NCI-H460 (cell line): ENCODE measurements at regions not wholly inside any gene's neighbourhood (a gene's known extent, or its start where the extent isn't known, plus 50 kb on each side); places are given as distances from the start of the nearest gene placed in this dataset.
"Not testable (repeated sequence)": the region's sequence is repeated elsewhere in the genome, so short reads cannot be mapped to it uniquely, and the experiment has no call there.

Experiments
- DNase-seq: peaks from one replicate; pipeline ENCODE4 v3.0.0-alpha.2; 2016; ENCODE audit warnings: low read depth; ENCODE audit errors: extremely low read depth

DNA sequence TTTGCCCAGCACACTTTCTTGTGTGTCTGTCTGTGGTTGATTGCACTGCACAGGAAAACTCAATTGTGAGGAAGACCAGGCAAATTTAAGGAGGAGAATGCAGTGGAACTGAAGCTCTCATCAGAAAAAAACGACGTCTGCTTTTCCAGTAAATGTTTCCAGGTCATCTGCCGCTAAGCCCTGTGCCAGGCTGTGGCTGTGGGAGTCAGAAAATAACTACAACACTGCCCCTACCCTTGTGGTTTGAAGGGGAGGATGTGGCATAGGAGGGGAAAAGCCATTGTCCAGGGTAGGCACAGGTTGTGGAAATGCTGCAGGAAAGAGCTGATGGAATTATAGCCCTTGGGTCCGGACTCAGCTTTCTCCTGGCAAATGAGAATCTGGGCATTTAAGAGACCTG, 259.7 kb upstream of the TMEM132C start:
- no peak for DNase-seq

DNA sequence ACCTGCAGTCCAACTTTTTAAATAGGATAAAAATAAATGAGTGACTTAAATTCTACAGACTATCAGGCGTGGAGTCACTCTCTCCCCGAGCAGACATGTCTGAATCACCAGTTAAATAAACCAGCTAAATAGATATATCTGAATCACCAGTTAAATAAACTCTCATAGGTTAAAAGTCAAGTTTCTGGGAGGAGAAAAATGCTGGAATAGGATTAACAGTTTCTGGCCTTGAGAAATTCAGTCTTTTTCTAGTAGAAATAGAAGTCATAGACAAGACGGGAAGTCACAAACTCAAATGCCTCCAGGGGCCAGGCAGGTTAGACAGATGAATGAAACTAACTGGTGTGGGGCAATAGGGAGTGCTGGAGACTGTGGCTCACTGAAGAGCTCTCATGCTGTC, 258.6 kb upstream of the TMEM132C start:
- DNase-seq, result no peak

DNA sequence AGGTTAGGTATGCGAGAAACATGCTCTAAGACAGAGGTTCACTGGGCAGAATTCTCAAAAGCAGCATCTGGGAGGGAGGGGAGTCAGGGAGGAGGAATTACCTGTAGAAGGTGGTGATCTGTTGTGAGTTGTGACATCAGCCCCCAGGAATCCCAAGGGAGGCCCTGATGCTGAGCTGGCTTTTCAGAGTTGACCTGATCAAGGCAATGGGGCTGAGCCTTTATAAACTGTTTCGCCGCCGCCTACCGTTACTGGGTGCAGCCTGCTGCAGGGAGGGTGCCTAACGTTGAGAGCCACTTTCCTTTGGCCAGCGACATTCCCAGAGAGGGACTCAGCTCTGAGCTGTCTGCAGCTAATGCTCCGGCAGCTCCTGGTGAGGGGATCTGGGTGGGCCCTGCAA, 257.9 kb upstream of the TMEM132C start:
- no peak for DNase-seq

DNA sequence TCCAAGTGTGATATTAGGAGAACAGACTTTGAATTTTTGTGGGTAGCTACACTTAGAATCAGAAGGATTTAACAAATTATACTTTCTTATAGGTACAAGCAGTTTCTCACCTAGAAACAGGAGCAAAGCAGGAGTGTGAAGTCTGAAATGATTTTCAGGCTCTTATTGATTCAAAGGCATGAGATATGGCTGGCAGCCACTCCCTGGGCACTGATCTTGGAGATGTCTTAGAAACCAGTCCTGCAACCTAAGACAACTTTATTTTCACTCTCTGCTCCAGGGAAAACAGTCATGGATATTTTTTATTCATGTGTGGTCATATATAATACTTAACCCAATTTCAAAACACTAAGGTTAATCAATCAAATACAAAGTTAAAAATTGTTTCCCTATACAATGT, 254.9 kb upstream of the TMEM132C start:
- no peak for DNase-seq

DNA sequence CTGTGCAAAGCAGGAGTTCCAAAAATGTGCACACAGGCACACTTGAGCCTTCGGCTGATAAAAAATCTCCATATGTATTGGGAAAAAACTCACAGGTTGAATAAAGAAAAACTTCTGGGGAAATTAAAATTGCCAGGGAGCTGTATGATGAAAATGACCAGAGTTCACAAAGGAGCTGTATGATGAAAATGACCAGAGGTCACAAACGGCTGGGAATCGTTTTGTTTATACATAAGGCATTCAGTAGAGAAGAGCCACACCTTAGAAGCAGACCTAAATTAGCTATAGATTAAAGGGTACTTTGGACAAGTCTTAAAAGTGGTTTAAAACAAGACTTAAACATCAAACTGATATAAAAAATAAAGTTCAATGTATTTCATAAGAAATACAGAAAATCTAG, 251.7 kb upstream of the TMEM132C start:
- no peak for DNase-seq

DNA sequence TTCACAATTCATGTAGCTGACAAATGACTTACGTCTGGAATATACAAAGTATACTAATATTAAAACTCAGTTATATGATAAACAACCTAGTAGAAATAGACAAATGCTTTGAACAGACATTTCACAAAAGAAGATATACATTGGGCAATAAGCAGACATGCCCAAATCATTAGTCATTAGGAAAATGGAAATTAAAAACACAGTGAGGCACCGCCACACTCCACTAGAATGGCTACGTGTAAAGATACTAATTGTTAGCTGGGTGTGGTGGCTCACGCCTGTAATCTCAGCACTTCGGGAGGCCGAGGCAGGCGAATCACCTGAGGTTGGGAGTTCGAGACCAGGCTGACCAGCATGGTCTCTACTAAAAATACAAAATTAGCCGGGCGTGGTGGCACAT, 248.9 kb upstream of the TMEM132C start:
- DNase-seq, result no peak

DNA sequence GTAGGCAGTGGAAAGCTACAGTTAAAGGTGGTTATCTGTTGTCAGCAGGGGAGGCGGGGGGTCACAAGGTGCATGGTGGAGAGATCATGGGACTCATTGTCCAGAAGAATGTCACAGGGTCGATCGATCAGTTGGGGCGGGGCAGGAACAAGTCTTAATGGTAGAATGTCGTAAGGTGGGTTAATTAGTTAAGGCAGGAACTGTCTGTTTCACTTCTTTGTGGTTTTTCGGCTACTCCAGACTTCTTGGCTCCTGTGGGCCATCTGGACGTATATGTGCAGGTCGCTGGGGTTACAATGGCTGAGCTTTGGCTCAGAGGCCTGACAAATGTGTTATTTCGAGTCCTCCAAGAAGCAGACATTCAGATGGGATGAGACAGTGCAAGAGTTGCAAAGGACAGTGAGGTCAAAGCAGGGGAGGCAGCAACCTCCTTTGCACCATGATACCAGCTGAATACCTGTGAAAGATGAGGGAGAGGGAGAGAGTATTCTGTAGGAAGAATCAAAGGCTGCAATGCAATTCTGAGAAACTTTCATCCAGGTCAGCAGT, 246.9 kb upstream of the TMEM132C start:
- no peak for DNase-seq

DNA sequence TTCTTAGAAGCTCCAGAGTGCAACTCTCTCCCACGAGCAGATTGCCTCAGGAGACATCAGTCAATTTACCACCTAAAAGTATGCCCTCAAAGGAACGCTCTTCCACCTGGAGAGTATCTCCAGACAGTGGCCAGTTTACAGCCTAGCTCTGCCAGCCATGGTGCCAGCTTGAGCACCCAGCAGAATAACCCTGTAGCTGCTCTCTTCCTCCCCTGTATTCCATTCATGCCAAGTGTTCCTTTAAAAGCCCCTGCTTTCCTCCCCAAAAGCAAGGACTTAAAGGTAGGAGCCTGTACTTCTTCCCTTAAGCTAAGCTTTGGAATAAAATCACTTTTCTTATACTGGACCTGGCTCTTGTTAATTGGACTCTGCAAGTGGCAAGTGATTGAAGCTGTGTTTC, 245.4 kb upstream of the TMEM132C start:
- no peak for DNase-seq

DNA sequence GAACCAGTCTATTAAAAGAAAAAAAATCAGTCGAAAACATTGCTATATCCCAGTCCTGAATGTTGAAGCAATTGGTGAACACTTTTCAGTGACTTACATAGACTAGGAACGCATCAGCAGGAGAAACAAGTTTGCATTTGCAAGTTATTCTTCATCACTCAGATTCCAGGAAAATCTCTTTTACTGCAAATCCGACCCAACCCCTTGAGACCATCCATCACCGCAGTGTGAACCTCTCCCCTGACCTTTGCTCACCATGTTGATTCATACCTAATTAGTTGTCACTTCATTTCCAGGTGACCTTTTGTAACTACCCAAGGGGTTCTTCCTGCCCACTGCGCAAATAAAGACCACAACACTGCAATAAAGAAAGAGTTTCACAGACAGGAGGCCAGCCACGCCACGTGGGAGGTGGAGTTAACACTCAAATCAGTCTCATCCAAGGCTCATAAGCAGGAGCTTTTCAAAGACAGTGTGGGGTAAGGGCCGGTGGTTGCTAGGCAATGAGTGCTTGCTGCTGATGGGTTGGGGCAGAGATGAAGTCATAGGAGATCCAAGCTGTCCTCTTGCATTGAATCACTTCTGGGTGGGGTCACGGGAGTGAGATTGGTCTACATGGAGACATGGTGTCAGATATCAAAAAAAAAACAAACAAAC, 241.3 kb upstream of the TMEM132C start:
- no peak for DNase-seq

DNA sequence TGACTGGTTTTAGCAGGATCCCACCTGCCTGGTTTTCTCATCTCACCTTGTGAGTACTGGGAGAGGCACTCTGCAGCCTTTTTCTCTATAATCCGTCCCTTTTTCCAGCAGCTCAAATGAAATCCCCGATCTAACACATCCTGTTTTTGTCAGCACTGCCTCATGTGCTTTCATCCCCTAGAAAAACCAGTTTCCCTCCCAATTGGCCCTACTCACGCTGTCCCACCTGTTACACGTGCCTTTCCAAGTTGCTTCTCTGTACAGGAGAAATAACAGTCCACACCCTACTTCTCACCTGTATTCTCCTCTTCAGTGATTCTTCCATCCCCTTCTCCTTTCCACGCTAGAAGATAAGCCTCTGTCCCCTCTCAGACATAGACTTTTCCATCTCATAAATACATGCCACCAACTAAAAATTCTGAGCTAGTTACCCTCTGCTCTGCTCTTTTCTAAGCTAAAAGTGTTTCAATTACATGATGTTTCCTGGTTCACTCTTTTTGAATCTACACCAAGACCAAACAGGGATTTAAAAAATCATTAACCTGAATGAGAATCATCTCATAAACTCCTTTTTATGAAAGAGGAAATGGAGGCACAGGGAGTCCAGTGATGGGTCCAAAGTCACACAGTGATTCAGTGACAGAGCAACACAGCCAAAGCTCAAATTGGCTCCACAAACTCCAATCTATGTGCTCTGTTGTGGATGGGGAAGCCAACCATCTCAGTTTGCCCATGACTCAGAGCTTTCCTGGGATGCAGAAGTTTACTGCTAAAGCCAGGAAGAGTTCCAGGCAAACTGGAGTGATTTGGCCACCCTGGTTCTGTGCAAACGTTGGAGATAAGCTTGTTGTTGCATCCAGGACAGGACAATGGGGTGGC, 240.0 kb upstream of the TMEM132C start:
- no peak for DNase-seq

DNA sequence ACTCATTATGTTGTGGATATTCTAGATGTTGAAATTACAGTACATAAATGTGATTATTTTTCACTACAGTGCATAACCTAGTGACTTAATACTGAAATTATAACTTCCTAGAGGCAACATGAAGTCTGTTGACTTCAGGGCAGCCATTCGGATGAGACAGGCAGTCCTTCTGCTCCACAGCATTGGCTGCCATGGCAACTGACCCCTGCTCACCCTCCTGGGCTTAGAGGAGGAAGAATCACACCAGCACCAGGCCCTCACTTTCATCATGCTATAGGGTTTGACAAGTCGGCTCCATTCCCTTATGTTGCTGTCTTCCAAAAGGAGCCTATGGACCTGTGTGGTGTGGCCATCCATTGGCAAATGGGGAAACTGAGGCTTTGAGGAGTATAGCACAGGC, 233.5 kb upstream of the TMEM132C start:
- DNase-seq, result no peak

DNA sequence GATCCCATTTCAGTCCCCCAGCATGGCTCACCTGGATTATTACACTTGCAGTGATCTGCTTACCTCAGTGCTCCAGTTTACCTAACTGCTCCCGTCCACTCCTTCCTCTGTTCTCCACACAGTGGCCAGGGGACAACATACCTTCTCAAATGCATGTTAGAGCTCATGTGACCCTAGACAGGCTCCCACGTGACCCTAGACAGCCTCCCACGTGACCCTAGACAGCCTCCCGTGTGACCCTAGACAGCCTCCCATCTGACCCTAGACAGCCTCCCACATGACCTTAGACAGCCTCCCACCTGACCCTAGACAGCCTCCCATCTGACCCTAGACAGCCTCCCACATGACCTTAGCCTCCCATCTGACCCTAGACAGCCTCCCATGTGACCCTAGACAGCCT, 226.0 kb upstream of the TMEM132C start:
- no peak for DNase-seq

DNA sequence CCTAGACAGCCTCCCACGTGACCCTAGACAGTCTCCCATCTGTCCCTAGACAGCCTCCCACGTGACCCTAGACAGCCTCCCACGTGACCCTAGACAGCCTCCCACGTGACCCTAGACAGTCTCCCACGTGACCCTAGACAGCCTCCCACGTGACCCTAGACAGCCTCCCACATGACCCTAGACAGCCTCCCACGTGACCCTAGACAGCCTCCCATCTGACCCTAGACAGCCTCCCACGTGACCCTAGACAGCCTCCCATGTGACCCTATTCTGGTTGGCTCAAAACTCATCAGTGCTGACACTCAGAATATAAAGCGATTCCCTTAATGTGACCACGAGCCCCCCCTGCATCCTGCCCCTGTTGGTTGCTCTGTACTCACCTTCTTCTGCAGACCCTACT, 224.7 kb upstream of the TMEM132C start:
- not testable (repeated sequence) for DNase-seq

DNA sequence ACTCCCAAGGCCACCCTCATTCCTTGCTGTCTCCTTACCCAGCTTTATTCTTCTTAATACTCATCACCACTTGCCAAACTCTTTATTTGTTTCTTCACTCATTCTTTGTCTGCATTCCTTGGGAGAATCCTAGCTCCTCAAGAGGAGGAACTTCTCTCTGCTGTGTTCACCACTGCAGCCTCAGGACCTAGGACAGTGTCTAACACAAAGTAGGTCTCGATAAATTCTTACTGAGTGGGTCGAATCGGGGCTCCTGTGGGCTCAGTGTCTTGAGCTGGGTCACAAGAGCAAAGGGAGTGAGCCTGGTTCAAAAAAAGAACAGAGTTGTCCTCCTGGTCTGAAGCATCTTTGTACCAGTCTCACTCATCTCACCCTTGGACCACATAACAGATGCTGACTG, 224.1 kb upstream of the TMEM132C start:
- no peak for DNase-seq

DNA sequence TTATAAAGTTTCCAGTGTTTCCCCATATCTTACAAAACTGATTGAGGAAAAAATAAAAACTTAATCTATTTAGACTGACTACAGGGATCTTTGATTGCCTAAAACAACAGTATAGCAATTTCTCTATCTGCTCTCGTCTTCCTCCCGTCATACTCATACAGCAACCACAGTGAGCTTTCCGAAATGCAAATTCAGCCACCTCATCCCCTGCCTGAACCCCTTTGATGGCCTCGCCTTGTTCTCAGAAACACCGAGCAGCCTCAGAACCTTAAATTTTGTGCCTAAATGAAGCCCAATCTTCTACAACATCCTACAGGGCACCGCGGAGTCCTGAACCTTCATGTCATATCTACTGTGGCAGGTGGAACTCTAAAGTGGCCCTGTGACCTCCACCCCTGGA, 223.7 kb upstream of the TMEM132C start:
- DNase-seq, result no peak

DNA sequence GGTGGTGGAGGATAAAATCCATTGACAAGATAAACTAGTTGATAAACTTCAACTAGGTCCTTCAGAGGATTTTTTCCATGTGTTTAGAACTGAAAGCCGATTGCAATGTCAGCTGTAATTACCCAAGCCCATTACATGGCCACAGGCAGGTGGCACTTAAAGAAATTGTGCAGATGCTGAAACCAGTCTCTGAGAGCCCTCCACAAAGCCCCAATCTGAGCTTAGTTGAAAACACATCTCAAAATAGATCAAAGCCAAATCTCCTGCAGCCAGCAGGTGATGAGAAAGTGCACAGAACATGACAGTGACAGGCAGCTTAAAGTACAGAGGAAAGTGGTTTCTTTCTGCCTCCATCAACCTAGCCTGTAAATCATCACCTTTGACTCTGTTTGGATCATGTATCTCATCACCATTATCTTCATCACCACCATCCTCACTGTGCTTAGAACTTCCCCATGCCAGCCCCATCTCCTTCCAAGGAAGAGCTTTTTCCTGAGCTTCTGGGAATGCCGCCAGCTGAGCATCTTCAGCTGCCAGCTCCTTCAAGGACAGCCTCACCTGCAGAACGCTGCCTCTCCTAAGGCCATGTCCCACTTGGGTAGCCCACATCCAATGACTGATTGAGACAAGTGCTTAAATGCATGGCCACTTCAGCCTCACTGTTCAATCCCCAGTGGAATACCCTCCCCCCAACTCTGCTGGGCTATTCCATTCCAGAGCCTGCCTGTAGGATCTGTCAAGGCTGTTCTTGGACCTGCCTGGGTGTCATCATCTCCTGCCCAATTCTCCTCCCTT, 219.5 kb upstream of the TMEM132C start:
- no peak for DNase-seq

DNA sequence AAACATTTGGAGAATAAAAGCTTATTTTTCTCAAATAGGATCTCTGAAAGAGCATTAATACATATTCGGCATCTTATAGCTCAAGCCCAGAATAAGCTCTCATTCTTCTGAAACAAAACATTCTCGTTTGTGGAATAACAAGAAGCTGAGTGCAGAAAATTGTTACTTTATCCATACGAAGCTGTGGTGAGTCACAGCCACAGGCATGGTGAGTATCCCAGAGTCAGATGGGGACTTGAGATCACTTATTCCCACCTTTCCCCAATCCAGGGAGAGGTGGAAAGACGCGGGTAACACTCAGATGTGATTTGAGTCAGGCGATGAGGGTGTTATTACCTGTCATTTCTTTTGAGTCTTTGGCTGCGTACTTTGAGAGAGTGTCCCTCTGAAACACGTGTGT, 214.6 kb upstream of the TMEM132C start:
- no peak for DNase-seq

DNA sequence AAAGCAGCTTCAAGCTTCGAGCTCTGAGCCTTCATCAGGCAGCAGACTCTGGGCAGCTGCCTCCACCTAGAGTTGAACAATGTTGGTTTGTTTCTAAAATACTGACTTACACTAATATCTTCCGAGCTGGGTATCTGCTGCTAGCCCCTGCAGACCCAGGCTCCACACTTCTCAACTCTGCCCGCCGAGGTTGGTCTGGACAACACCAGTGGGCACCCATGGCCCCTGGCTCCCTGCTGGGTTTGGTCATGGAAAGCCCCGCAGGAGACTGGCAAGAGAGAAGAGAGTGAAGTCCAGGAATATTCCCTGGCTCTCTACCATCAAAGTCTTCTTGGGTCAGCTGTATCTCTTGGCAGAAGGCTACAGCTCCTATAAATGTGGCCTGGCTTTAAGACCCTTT, 214.2 kb upstream of the TMEM132C start:
- no peak for DNase-seq

DNA sequence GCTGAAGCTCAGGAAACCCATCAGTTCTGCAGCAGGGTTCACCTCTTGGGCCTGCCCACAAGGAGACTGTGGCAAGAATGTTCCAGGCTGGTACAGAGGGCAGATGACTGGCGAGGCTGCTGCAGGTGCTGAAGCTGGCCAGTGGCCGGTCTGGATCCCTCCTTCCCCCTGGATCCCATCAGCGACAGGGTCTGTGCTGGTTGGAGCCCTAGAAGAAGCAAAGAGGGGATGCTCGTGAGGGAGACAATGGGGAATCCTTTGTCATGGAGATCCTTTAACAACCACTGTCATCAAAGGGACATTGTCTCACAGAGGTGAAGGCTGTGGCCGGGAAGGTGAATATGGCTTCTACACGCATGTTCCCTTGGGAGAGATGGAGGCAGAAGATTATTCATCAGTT, 211.4 kb upstream of the TMEM132C start:
- no peak for DNase-seq

DNA sequence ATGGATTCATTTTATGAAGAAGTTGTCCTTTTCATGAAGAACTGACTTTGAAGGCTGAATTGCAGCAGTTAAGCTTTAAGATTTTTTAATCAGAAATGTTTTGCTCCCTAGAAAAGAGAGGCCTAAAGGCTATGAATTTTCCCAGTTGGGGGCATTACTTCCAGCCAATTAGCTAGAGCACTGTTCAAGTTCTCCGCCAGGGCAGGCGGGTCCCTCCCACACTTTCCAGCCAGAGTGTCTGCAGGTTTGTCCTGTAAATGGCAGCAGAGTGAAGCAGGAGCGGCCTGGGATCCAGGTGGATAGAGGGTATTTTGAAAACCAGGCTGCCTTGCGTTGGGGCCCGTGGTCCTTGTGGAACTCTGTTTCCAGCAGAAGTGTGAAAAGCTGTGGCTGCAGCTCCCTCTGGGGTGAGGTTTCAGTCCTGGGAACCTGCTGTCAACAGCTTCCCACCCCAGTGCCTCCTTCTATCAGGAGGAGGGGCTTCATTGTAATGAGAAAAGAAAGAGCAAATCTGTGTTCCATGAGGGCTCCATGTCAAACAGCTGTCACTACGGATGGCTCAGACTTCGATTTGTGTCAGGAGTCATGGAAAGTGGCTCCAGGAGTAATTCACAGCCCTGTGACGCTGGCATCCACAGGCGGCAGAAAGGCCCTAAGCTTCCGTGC, 210.7 kb upstream of the TMEM132C start:
- no peak for DNase-seq

DNA sequence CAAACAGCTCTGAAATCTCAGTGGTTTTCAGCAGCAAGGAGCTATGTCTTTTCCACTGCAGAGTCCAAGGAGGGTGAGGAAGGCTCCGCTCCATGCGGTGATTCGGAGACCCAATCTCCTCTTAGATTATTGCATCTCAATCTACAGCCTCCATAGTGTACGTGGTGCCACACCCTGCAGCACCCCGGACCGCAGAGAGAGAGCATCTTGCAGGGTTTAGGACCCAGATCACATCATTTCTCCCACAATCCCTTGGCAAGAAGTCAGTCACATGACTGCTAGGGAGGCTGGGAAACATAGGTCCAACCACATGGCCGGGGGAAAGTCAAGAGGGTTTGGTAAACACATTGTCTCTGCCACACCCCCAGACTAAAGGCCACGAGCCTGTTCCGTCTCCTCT, 209.4 kb upstream of the TMEM132C start:
- no peak for DNase-seq
